Fibroblast of lung (primary cell): ENCODE measurements at regions not wholly inside any gene's neighbourhood (a gene's known extent, or its start where the extent isn't known, plus 50 kb on each side); places are given as distances from the start of the nearest gene placed in this dataset.
"Not testable (repeated sequence)": the region's sequence is repeated elsewhere in the genome, so short reads cannot be mapped to it uniquely, and the experiment has no call there.

Experiments
- DNase-seq, 2 donors: peaks; one replicate each; pipeline versions ENCODE4 v3.0.0 to v3.0.0-alpha.2; 2010; ENCODE audit warnings: low read depth in 2 of 2
- H2AFZ ChIP-seq: 2 replicates; pipeline ENCODE4 v1.5.1; 2012; ENCODE audit warnings: low read length, control low read depth, inconsistent platforms
- H3K27ac ChIP-seq: 2 replicates; pipeline ENCODE4 v1.5.1; 2011; ENCODE audit warnings: low read length, control low read depth; ENCODE audit not compliant: insufficient read depth
- H3K27me3 ChIP-seq: 2 replicates; pipeline ENCODE4 v1.5.1; 2011; ENCODE audit warnings: mild to moderate bottlenecking, low read length; ENCODE audit not compliant: control insufficient read depth, insufficient read depth
- H3K36me3 ChIP-seq: 2 replicates; pipeline ENCODE4 v1.5.1; 2011; ENCODE audit warnings: low read length; ENCODE audit not compliant: control insufficient read depth, insufficient read depth
- H3K4me1 ChIP-seq: 2 replicates; pipeline ENCODE4 v1.5.1; 2011; ENCODE audit warnings: low read length; ENCODE audit not compliant: control insufficient read depth, insufficient read depth; ENCODE audit errors: extremely low read depth
- H3K4me2 ChIP-seq: 2 replicates; pipeline ENCODE4 v1.5.1; 2011; ENCODE audit warnings: low read length, control low read depth; ENCODE audit not compliant: insufficient read depth; ENCODE audit errors: extremely low read depth
- H3K4me3 ChIP-seq, 4 experiments: fragments of 200-600 bp in 1 of 4; sonication (generic) in 1 of 4; replicated peaks in 1 of 4; 2 replicates each; pipeline ENCODE4 v1.5.1; 2011 to 2016; ENCODE audit warnings: low read length in 4 of 4, low read depth in 3 of 4, mild to moderate bottlenecking in 3 of 4, control low read depth in 2 of 4, inconsistent platforms in 1 of 4, mixed read lengths in 1 of 4; ENCODE audit not compliant: insufficient read depth in 1 of 4; ENCODE audit errors: control extremely low read depth in 1 of 4
- H3K79me2 ChIP-seq: 2 replicates; pipeline ENCODE4 v1.5.1; 2012; ENCODE audit warnings: mild to moderate bottlenecking, low read length, inconsistent platforms; ENCODE audit not compliant: control insufficient read depth, insufficient read depth
- H3K9ac ChIP-seq: 2 replicates; pipeline ENCODE4 v1.5.1; 2011; ENCODE audit warnings: mild to moderate bottlenecking, low read length, control low read depth; ENCODE audit not compliant: insufficient read depth
- H3K9me3 ChIP-seq: 2 replicates; pipeline ENCODE4 v1.5.1; 2012; ENCODE audit warnings: low read depth, low read length; ENCODE audit not compliant: control insufficient read depth, insufficient read depth
- H4K20me1 ChIP-seq: 2 replicates; pipeline ENCODE4 v1.5.1; 2011; ENCODE audit warnings: low read length; ENCODE audit not compliant: control insufficient read depth, insufficient read depth; ENCODE audit errors: extremely low read depth
- CTCF ChIP-seq, 2 donors: IDR thresholded peaks in 1 of 2; conservative IDR thresholded peaks in 1 of 2; 1 replicate in 1 of 2; 2 replicates in 1 of 2; pipeline ENCODE4 v1.5.1; 2011 to 2012; ENCODE audit warnings: low read length in 2 of 2, control low read depth in 1 of 2, inconsistent platforms in 1 of 2, low read depth in 1 of 2, mild to moderate bottlenecking in 1 of 2
- EZH2 ChIP-seq: IDR thresholded peaks from 2 replicates; pipeline ENCODE4 v1.5.1; 2012; ENCODE audit warnings: low read length, control low read depth, mild to moderate bottlenecking; ENCODE audit errors: missing control alignments

- no peaks in the 10 kb centered on the region for H3K27me3 ChIP-seq
- no peak overlapping the region for H3K9ac ChIP-seq
- H2AFZ ChIP-seq: no peak overlapping the region
- TF ChIP-seq EZH2: no peak
- no peak for TF ChIP-seq CTCF (conservative IDR thresholded peaks at IDR 0.05 in 1 of 2, IDR thresholded peaks at IDR 0.05 in 1 of 2; ENCODE audit: low read depth in 1 of 2, low read length in 2 of 2)
- H3K4me3 ChIP-seq: no peak overlapping the region
- H3K4me1 ChIP-seq: no peaks in the 10 kb centered on the region
- no peak overlapping the region for H3K4me2 ChIP-seq
- H3K79me2 ChIP-seq: no peaks in the 10 kb centered on the region
- no peaks in the 10 kb centered on the region for H3K9me3 ChIP-seq
- no peak for DNase-seq
- H4K20me1 ChIP-seq: no peaks in the 10 kb centered on the region
- no peaks in the 10 kb centered on the region for H3K36me3 ChIP-seq
- no peak overlapping the region for H3K27ac ChIP-seq
Observed at GRCh38 chr10:105559333-105560097, 918.4 kb downstream of the SORCS3 start.

- not testable (repeated sequence) for DNase-seq, H3K4me1 ChIP-seq, H3K9ac ChIP-seq, H3K9me3 ChIP-seq, H3K27me3 ChIP-seq, H3K27ac ChIP-seq, H4K20me1 ChIP-seq, H2AFZ ChIP-seq, H3K79me2 ChIP-seq, H3K36me3 ChIP-seq, H3K4me2 ChIP-seq, H3K4me3 ChIP-seq
Observed at GRCh38 chr10:105550453-105550852, 909.4 kb downstream of the SORCS3 start.

- Histone ChIP-seq H3K9ac (no peak overlapping the region), H3K27ac (no peak overlapping the region), H3K4me1 (no peaks in the 10 kb centered on the region), H3K4me3 (no peak overlapping the region), H3K4me2 (no peak overlapping the region), H3K9me3 (no peaks in the 10 kb centered on the region), H3K27me3 (no peaks in the 10 kb centered on the region), H3K79me2 (no peaks in the 10 kb centered on the region), H3K36me3 (no peaks in the 10 kb centered on the region), H2AFZ (no peak overlapping the region), H4K20me1 (no peaks in the 10 kb centered on the region)
- DNase-seq: no peak
- TF ChIP-seq CTCF (conservative IDR thresholded peaks at IDR 0.05 in 1 of 2, IDR thresholded peaks at IDR 0.05 in 1 of 2; ENCODE audit: low read depth in 1 of 2, low read length in 2 of 2) (no peak), EZH2 (no peak)
Observed at GRCh38 chr10:105549731-105550130, 908.6 kb downstream of the SORCS3 start.
